Left kidney (tissue), 1 donor: ENCODE measurements at regions not wholly inside any gene's neighbourhood (a gene's known extent, or its start where the extent isn't known, plus 50 kb on each side); places are given as distances from the start of the nearest gene placed in this dataset.
A peak's percentile ranks its signal among the peaks of the same experiment; 100 is the strongest.

Source experiments
- DNase-seq: peaks from one replicate; pipeline ENCODE4 v3.0.0-alpha.2; 2013

DNA sequence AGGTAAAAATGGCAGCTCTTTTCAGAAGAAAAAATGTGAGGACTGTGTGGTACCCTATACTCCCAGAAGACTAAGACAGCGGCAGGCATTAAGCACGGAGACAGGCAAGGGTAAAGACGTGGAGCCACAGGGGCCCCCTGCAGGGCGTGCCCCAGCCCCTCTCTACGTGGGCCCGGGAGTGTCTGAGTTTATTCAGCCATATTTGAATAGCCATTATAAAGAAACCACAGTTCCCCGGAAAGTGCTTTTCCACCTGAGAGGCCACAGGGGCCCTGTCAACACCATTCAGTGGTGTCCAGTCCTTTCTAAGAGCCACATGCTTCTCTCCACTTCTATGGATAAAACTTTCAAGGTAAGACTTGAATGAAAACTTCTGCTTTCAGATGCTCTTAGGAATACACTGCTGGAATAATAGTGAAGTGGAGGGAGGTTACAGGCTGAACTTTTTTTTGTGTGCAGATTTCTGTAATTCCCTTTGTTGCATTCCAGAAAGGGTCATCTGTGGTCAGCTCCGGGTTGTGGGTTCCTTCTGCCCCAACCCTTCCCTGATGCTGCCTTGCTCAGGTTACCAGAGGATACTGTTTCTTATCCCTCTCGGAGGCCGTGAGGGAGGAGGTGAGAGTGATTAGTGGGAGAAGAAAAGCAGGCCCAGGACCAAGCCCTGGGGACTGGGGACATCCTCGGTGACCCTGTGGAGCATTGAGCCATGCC lies 58.4 kb downstream of the SLC25A47 start:
- DNase-seq, result no peak

DNA sequence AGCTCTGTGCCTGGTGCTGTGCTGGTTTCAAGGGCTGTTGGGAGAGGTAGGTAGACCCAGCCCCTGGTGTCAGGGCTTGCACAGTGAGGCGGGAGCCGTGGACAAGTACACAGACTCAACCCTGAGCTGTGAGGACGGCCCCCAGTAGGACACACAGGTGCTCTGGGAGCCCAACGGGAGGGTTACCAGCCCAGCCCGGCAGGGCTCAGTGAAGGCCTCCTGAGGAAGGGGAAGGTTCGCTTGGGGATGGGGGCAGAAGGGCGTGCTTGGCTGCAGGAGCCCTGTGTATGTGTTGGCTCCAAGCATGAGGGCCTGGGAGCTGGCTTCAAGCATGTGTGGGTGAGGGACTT lies 58.9 kb downstream of the SLC25A47 start:
- no peak for DNase-seq

DNA sequence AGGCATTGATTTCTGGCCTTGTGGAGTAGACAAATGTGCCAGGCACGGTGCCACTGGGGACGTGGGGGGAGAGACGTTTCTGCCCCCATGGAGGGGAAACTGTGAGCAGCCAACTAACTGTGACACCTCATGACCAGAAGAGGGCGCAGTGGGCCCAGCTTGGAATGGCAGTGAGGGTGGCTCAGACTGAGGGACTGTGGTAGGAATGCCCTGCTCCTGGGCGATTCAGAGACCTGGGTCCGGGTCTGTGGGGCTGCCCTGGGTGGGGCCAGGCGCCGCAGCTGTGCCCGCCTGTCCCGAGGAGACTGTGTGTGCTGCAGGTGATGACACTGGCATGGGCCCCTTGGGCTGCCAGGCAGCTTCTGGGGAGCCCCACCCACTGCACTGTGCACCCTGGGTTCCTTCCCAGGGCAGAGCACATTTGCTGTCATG lies 60.6 kb downstream of the SLC25A47 start:
- peak; percentile 61 for DNase-seq

DNA sequence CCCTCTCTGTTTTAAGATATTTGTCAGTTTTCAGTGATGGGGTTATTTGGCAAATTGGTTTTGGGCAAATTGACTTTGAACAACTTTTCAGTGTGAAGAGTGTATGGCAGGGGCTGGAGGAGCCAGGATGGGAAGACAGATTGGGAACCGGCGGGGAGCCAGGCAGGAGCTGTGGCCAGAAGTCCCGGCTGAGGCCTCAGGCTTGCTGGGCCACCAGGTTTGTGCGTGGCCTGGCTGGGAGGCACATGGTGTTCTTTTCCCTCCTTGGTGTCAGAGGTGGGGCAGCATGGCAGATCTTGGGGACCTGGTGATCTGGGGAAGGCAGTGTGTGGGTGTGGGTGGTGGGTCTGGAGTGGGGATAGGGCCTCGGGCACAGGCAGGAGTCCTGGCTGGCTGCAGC lies 61.1 kb downstream of the SLC25A47 start:
- DNase-seq, result no peak

DNA sequence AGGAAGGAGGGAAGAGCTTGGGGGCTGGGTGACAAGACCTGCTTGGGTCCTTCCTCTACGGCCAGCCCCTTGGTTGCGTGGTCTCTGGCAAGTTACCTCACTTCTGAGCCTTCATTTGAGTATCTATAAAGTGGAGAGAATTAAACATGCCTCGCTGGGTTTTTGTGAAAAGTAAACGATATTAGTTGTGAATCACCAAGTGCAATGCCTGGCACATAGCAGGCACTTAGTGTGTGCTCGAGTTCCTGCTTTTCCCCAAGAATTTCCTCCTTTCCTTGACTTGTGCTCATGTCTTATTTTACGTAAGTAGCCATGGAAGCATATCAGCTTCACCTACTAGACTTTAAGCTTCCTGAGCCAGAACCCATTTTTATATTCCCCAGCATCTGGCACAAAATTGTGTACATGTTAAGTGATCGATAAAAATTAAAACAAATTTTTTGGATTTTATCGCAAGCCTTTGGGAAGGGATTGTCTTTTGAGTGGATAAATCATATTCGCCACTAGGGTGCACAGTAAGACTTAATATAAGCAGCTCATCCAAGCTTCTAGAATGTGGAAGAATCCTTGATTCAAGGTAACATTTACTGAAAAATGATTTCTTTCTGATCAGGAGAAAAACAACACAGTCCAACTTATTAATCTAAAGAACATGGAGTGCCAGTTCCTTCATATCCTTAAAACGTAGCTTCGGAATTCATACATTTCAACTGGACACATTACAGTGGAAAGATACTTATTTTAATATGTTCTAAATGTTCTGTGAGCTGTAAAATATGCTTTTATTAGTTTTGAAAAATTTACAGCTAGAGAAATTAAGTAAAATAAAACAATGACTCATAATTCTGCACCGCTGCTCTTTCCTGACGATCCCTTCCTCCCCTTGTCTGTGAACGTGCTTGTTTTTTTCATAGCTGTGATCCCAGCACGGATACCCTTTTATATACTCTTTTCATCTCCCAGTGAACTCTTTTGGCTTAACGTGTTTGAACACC lies 62.0 kb downstream of the SLC25A47 start:
- peak; percentile 53 for DNase-seq

DNA sequence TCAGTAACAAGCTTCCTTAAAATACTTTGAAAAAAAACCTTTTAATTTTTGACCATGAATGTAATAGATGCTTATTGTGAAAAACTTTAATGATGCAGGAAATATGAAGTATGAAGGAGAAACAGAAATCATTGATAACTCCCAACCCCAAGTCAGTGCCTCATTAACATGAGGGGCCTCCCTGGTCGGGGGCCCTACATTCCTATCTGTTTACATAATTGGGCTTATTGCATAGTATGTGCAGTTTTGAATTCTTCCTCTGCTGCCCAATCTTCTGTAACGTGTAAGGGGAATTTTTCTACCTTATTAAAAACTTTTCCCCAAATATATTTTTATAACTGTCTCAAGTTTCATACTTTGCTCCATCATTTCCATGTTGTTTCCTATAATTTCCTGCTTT lies 63.0 kb downstream of the SLC25A47 start:
- no peak for DNase-seq

DNA sequence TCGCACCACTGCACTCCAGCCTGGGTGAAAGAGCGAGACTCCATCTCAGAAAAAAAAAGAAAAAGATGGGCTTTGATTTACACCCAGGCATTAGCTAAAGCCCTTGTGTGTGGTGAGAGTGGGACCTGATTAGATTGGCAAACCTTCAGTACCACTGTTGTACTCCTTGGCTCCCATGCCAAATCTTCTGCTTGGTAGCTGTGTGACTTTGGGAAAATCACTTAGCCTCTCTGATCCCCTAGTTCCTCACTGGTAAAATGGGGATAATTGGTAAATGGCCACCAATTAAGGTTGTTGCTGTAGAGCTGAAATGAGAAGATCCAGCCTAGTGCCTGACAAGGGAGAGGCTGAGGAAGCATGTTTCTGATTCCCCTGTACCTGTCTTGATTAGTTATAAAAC lies 63.7 kb downstream of the SLC25A47 start:
- DNase-seq, result no peak

DNA sequence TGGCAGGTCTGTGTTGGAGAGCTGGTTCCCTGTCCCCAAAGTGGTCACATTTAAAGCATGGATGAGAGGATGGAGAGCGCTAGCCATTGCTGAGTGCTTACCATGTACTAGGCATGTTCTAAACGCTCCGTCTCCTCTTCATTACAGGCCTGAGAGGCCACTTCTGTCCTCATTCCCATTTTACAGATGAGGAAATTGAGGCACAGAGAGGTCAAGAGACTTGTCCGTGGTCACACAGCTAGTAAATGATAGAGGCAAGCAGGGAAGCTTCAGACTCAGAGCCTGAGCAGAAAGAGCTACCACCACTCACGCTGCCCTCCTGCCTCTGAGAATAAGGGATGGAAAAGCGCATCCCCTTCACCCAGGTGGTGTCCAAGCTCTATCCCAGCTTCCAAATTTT lies 64.3 kb downstream of the SLC25A47 start:
- DNase-seq, result no peak

DNA sequence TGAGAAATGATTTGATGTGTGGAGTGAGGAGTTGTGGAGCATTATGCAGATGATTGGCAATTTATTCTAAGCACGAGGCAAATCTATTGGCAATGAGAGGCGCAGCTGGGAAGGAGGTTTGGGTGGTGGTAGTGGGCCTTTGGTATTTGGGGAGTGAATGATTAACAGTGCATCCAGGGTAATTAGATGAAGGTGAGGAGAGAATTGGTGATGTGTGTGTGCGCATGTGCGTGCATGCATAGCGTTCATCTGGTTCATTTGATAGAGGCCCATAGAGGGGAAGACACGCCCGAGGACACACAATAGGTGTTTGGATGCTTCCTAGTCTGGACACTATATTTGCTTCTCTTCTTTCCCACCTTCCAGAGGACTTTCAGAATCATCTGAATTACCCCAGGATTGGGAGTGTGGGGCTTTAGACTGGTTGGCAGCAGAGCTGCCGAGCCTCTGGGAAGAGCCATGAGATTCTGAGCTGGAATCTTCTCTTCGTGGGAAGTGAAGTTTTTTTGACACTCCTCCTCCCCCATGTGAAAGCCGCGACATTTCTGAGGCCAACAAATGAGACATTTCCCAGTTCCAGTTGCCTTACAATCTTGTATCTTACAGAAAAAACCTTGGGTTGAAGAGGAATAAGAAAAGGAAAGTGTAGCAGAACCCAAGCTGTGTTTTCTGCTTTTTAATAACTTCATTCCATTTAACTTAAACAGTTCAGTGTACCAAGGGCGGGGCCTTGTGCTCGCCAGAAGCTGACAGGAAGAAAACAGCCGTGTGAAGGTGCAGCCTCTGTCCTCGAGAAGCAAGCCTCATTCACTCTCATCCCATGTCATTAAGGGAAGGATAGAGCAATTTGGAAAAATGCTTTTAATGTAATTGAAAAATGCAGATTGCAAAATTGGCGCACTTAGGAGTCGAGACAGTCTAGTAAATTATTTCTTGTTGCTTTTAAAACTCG lies 65.2 kb downstream of the SLC25A47 start:
- no peak for DNase-seq

DNA sequence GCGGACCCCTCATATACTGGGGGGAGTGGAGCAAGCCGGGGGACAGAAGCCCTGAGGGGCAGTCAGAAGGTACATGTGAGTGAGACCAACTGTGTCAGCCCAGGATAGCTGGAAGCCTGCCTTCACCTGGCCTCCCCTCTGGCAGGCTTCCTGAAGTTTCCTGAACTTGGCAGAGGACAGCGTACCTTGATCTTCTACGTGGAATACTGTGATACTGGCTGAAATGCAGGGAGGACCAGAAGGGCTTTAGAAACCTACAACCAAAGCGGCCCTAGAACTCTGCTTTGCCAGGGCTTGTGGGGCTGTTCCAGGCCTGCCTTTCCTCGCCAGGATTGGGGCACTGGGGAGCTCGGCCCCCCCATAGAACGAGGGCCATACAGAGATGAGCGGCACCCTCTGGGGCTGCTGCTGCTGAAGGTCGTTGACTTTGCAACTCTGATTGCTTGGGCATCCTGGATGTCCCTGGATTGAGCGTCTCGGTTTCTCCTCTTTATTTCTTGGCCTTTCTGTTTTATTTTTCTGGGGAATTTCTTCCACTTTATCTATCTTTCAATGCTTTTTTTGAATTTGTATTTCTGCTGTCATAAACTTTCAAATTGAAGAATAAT lies 66.5 kb downstream of the SLC25A47 start:
- no peak for DNase-seq

DNA sequence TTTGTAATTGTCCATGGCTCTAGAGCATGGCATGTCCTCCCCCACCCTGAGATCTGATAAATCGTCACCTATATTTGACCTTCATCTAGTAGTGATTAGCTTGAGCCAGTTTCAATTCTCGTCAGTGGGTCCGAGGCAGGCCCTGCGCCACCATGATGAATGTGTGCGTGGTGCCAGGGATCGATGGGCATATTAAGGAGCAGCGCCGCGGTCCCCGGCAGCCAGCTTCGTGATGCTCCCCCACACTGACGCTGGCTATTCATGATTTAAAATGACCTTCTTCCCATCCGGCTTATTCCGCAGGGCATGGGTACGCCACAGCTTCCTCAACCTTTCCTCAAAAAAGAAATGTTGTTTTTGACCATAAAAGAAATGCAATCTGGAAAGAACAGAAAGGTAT lies 68.0 kb downstream of the SLC25A47 start:
- DNase-seq, result no peak

DNA sequence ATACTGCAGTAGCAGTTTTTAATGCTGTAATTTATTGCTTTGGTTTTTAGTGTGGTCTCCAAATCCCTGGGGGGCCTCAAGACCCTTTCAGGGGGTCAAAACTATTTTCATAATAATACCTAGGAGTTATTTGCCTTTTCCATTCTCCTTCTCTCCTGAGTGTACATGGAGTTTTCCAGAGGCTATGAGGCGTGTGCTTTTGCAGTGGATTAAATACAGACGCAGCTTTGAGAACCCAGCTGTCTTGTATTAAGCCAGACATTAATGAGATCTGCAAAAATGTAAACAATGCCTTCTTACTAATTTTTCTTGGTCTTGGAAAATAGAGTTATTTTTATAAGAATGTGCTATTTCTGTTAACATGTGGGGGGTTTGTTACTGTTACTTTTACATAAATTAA lies 68.6 kb downstream of the SLC25A47 start:
- DNase-seq, result no peak

DNA sequence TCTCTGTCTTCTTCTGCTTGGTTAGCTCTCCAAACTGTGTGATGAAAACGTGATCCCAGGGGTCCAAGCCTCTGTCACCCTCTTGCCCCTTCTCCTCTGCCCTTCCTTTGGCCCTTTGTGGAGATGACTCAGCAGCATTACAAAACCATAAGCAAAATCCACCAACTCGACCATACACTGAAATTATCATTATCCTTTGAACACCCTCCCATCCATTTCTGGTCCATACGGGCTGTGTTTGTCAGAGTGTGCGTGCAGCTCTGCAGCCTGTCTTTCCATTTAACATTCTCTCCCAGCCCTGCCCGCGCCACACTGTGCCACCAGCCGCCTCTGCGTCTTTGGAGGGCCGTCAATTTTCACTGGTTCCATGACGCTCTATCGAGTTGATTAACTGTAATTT lies 69.2 kb downstream of the SLC25A47 start:
- DNase-seq, result no peak

DNA sequence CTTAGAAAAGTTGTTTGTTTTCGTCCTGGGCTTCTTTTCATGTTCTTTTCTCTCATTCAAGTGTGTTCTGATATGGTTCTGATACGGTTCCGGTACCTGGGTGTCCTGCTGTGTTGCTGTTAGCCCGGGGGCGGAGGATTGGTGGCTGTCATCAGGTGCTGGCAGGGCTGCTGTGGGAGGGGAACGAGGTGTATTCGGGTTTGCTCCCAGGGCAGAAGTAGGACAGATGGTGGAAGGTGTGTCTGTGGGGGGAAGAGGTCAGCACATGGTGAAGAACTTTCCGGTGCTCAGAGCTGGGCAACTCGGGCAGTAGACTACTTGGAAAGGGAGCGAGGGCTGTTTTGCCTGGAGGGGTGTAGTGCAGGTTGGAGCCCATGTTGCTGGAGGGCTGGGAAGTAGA lies 70.2 kb downstream of the SLC25A47 start:
- DNase-seq, result no peak

DNA sequence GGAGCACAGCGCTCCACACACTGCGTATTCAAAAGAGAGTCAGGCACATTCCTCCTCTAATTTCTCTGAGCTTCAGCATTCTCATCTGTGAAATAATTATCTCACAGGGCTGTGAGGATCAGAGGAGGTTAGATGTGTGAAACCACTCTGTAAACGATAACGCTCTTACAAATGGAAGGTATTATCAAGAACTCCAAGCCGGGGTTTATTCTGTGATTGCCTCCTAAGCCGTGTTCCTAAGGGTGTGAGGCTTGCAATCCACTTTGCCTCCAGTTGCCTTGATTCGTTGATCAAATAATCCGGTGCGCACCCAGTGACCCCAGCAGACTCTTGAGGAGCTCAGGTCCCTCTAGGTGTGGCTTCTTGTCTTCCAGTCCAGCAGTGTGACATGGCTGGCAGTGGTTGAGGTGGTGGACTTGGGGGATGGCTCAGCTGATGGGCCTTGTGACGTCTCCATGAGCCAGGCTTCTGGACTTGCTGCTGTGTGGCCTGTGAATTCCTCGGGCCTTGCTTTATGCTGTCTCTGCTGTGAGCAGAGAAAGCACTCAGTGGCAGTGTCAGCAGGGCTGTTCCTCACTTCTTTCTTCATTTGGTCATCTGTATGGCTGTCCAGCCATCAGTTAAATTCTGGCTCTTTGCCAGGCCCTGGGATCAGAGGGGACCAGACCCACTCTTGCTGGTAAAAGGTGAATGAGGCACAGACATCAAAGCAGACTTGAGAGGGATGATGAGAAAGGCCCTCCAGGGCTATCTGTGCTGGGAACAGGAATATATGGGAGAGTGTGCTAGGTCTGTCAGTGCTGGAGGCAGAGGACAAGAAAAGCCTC lies 71.0 kb downstream of the SLC25A47 start:
- no peak for DNase-seq

DNA sequence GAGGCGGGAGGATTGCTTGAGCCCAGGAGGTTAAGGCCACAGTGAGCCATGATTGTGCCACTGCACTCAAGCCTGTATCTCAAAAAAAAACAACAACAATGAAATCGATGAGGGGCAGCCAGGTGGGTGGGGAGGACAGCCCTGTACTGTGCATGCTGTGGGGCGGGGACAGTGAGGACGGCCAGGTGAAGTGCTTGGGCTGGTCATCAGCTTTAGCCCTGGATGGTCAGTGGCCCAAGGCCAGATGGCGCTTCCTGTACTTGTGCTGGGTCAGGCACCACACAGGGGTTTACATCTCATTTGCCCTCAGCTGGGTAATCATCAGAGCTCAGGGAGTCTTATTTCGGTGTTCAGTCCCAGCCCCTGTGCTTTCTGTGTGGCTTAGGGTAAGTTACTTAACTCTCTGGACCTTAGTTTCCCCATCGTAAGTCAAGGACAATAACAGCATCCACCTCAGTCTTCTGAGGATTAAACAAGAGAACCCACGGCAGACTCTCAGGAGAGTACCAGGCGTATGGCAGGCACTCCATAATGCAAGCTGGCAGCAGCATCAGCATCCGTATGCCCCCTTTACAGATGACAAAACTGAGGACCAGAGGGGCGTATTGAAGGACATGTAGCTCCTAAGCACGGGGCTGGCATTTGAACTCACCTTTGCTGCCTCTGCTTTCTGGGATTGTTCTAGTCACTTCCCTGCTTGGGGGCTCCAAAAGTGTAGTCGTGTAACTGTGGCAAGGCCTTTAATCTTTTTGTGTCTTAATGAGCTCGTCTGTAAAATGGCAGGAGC lies 71.9 kb downstream of the SLC25A47 start:
- no peak for DNase-seq

DNA sequence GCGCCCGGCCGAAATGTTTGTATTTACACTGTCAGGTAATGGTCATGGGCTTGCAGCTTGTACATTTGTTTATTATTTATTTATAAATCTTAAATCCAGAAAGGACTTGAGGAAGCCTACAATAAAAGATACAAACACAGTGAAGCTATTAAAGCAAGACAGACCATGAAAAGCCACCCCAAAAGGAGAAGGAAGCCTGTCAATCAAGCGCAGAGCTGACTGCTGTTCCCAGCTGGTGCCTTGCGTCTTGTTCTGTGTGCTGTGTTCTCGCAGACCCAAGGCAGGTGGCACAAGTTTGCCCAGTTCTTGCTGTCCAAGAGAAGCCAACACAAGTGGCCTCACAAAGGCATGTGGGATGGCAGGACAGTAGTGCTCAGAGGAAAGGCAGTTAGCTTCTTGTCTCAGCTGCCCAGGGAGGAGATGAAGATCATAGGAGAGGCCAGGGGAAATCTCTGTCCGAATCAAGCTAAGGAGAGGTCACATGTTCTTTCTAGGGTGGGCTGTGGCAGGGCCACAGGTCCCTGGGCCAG lies 73.2 kb downstream of the SLC25A47 start:
- DNase-seq, result no peak

DNA sequence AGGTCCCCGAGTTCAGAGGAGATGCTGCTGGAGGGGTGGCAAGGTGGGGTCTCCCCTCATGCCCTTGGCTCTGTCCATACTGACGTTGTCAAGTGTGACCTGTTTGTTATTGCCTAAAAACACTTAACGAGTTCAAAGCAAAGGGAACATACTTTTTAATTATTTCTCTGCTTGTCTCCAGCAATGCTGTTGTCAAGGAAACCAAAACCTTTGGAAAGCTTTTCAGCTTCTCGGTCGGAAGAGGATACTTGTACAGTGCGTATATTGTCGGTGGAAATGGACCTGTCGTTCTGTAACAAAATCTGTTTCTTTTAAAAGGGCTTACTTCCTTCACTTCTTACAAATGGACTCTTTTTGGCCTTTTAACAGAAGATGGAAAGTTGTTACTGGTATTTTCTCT lies 73.9 kb downstream of the SLC25A47 start:
- no peak for DNase-seq

DNA sequence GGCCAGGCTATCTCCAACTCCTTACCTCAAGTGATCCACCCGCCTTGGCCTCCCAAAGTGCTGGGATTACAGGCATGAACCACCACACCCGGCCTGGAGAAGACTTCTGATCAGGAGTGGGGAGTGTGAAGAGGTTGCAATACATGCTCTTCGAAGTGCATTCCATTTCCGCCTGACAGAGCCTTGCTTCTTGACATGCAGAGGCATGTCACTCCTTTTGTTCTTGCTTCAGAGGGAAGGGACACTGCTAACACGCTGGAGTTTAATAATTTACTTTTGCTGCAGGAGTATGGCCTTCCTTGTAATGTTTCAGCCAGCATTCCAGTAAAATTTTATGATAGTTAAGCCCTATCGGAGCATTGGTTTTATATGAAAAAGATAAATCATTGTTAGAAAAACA lies 74.9 kb downstream of the SLC25A47 start:
- no peak for DNase-seq
